ENCODE measurements at regions not wholly inside any gene's neighbourhood (a gene's known extent, or its start where the extent isn't known, plus 50 kb on each side); places are given as distances from the start of the nearest gene placed in this dataset.

DNA sequence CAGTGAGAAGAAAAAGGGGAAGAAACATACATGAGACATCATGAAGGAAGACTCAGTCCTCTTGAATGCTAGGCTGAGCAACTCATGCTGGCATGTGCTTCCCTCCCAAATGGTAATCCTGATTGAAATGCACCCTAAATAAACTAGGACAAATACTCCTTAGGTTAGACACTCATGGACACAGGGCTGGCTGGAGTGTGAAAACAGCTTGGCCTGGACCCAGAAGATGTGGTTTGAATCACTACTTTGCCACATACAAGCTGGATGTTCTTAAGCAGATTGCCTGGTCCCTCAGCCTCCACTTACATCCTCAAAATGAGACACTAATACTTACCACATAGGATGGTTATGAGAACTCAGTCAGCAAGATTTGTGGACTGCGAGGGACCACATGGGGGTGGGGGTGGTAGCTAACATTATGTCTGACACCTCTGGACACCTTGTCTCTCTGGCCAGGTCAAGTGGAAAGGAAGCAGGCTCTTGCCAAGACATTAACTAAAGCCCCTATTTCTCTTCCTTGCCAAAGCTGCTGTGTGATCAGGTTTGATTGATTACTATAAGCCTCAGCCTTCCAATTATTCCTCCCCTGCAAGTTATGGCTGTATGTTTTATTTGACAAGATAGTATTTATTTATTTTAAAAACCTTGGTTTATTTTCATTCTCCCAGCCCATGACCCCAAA lies 138.9 kb upstream of the SLC7A14 start (continued):
- no peak for TF ChIP-seq ZBTB33 (IDR thresholded peaks at IDR 0.05; ENCODE audit: borderline replicate concordance, low read depth)
- TF ChIP-seq RFX5 (IDR thresholded peaks at IDR 0.05; ENCODE audit: low read length) = no peak

GRCh38 chr3:170723241-170723640 lies 137.4 kb upstream of the SLC7A14 start:
- Histone ChIP-seq H2AFZ (ENCODE audit: low read depth) (no peak overlapping the region), H4K20me1 (ENCODE audit: insufficient read depth) (no peaks in the 10 kb centered on the region), H3K4me3 (ENCODE audit: low read depth in 2 of 2, low read length in 1 of 2) (no peak overlapping the region), H3K36me3 (replicated peaks in 1 of 2; ENCODE audit: control insufficient read depth in 1 of 2, insufficient read depth in 2 of 2, low read length in 1 of 2) (no peaks in the 10 kb centered on the region), H3K79me2 (ENCODE audit: insufficient read depth) (no peaks in the 10 kb centered on the region), H3K4me1 (ENCODE audit: control insufficient read depth in 1 of 2, insufficient read depth in 2 of 2, low read depth in 1 of 2, low read length in 1 of 2) (peaks cover 4 to 34% of the 10 kb centered on the region in 2 experiments; a peak in 2 of 4 replicates), H3K9ac (no peak overlapping the region), H3K27me3 (ENCODE audit: insufficient read depth) (no peaks in the 10 kb centered on the region), H3K9me2 (no peaks in the 10 kb centered on the region), H3K4me2 (no peak overlapping the region), H3K9me3 (no peaks in the 10 kb centered on the region), H3F3A (replicated peaks; ENCODE audit: insufficient read depth) (peaks cover 34% of the 10 kb centered on the region), H3K27ac (ENCODE audit: low read depth in 2 of 2, low read length in 1 of 2) (no peak overlapping the region; a peak in 2 of 4 replicates)
- ChIA-PET POLR2A (no interaction called here), CTCF (interaction anchor here (1.3 to 1.9 kb wide), 3 partner anchors 86 to 309 kb away, joined by 4 to 6 read pairs (median 5); no protein-coding TSS in a partner anchor)
- no peak for DNase-seq
- WGBS (ENCODE audit: low lambda C conversion rate) = 76% methylated on average over 1 of the region's 1 CpG
- TF ChIP-seq JUND (IDR thresholded peaks at IDR 0.05) (no peak), RXRA (IDR thresholded peaks at IDR 0.05; ENCODE audit: borderline replicate concordance, low read depth) (no peak), SIN3A (IDR thresholded peaks at IDR 0.05; ENCODE audit: borderline replicate concordance, low read depth, low read length) (no peak), POLR2AphosphoS5 (IDR thresholded peaks at IDR 0.05; ENCODE audit: low read depth, low read length) (no peak), CHD2 (IDR thresholded peaks at IDR 0.05; ENCODE audit: low read length, partially characterized antibody) (no peak), RFX5 (IDR thresholded peaks at IDR 0.05; ENCODE audit: low read length) (no peak), ELF1 (IDR thresholded peaks at IDR 0.05) (no peak), IRF3 (IDR thresholded peaks at IDR 0.05; ENCODE audit: low read depth, low read length) (no peak), GABPA (IDR thresholded peaks at IDR 0.05; ENCODE audit: low read depth) (no peak), FOXM1 (IDR thresholded peaks at IDR 0.05; ENCODE audit: low read depth) (no peak), CTCF (IDR thresholded peaks at IDR 0.05) (no peak), YY1 (IDR thresholded peaks at IDR 0.05; ENCODE audit: low read depth) (no peak), MEF2A (IDR thresholded peaks at IDR 0.05; ENCODE audit: borderline replicate concordance, low read depth) (no peak), TAF1 (IDR thresholded peaks at IDR 0.05; ENCODE audit: borderline replicate concordance, low read depth, low read length) (no peak), GATA2 (CRISPR knock-in tag; IDR thresholded peaks at IDR 0.05) (no peak), REST (IDR thresholded peaks at IDR 0.05; ENCODE audit: low read depth, low read length) (no peak), ZBTB33 (IDR thresholded peaks at IDR 0.05; ENCODE audit: borderline replicate concordance, low read depth) (no peak)
- TF ChIP-seq, protein P1, sequence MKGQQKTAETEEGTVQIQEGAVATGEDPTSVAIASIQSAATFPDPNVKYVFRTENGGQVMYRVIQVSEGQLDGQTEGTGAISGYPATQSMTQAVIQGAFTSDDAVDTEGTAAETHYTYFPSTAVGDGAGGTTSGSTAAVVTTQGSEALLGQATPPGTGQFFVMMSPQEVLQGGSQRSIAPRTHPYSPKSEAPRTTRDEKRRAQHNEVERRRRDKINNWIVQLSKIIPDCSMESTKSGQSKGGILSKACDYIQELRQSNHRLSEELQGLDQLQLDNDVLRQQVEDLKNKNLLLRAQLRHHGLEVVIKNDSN (IDR thresholded peaks at IDR 0.05; ENCODE audit: borderline replicate concordance, low read depth) = no peak

Measured in SK-N-SH (cell line).